A549 (cell line): ENCODE measurements at regions not wholly inside any gene's neighbourhood (a gene's known extent, or its start where the extent isn't known, plus 50 kb on each side); places are given as distances from the start of the nearest gene placed in this dataset.
"Not testable (repeated sequence)": the region's sequence is repeated elsewhere in the genome, so short reads cannot be mapped to it uniquely, and the experiment has no call there.

Experiments
- ATAC-seq, 2 experiments: fragments of 200-7000 bp in 1 of 2; fragments of >200 bp in 1 of 2; cut with Nextera tagmentation in 1 of 2; cut with Tn5 transposase in 1 of 2; 3 replicates each; pipeline versions ENCODE4 v1.8.0 to v1.9.1; 2018 to 2020; ENCODE audit warnings: mild to moderate bottlenecking in 1 of 2, moderate library complexity in 1 of 2
- CTCF ChIA-PET: fragments of 300-600 bp; sonication (Branson Sonifier 250); formaldehyde crosslinking; extraction: SDS; loops from one replicate; lab custom pipeline; 2021; ENCODE audit warnings: antibody characterized with exemption, inconsistent platforms; lab: Yijun Ruan, JAX
- POLR2A ChIA-PET: fragments of 350-600 bp; formaldehyde crosslinking; extraction: SDS; loops from one replicate; lab custom pipeline; 2021; ENCODE audit warnings: antibody characterized with exemption, inconsistent platforms; lab: Yijun Ruan, JAX
- DNase-seq, 2 experiments: peaks; one replicate each; pipeline versions ENCODE4 v3.0.0 to v3.0.0-alpha.2; 2011 to 2016; ENCODE audit warnings: low read depth in 1 of 2, low spot score in 1 of 2
- FAIRE-seq: peaks from 2 replicates; lab custom pipeline; 2011; peaks lifted over from hg19 to GRCh38; lab: Jason Lieb, UNC
- H3K27ac ChIP-seq, 2 experiments: fragments of >200 bp; sonication (Bioruptor Twin); formaldehyde crosslinking; 3 replicates each; pipeline ENCODE4 v1.5.1; 2016 to 2017
- H3K4me1 ChIP-seq: fragments of >200 bp; sonication (Bioruptor Twin); formaldehyde crosslinking; 3 replicates; pipeline ENCODE4 v1.6.1; 2016
- H3K4me2 ChIP-seq: fragments of >200 bp; sonication (Bioruptor Twin); formaldehyde crosslinking; 3 replicates; pipeline ENCODE4 v1.6.1; 2016
- H3K4me3 ChIP-seq: fragments of >200 bp; sonication (Bioruptor Twin); formaldehyde crosslinking; 3 replicates; pipeline ENCODE4 v1.5.1; 2016
- H3K9me3 ChIP-seq: fragments of >200 bp; sonication (Bioruptor Twin); formaldehyde crosslinking; 3 replicates; pipeline ENCODE4 v1.6.1; 2016
- CHD2 ChIP-seq: fragments of 150-350 bp; IDR thresholded peaks from 2 replicates; pipeline ENCODE4 v1.6.1; 2014; ENCODE audit warnings: low read length; ENCODE audit not compliant: partially characterized antibody
- CHD4 ChIP-seq: fragments of 200-600 bp; sonication (generic); IDR thresholded peaks from 2 replicates; pipeline ENCODE4 v1.6.1; 2016; ENCODE audit warnings: antibody characterized with exemption, mild to moderate bottlenecking, borderline replicate concordance
- EHF ChIP-seq: fragments of 250-450 bp; sonication (Bioruptor Pico); IDR thresholded peaks from 2 replicates; pipeline ENCODE4 v1.5.0; 2020; ENCODE audit warnings: mild to moderate bottlenecking
- HOXA7 ChIP-seq: fragments of 250-450 bp; sonication (Bioruptor Pico); IDR thresholded peaks from 2 replicates; pipeline ENCODE4 v1.5.0; 2020; ENCODE audit warnings: mild to moderate bottlenecking, moderate library complexity
- JUN ChIP-seq, 2 experiments: fragments of >200 bp; sonication (Bioruptor Twin); formaldehyde crosslinking; IDR thresholded peaks; 2 replicates in 1 of 2; 3 replicates in 1 of 2; pipeline ENCODE4 v1.6.1; 2016 to 2017
- MYC ChIP-seq: IDR thresholded peaks from 2 replicates; pipeline ENCODE4 v1.6.1; 2012; ENCODE audit warnings: mild to moderate bottlenecking, inconsistent platforms, low read length, improper control_type of control experiment, borderline replicate concordance
- NPAS2 ChIP-seq: fragments of 250-450 bp; sonication (Bioruptor Pico); IDR thresholded peaks from 2 replicates; pipeline ENCODE4 v1.8.0; 2022; ENCODE audit warnings: mild to moderate bottlenecking, moderate library complexity, borderline replicate concordance
- POLR2AphosphoS2 ChIP-seq: conservative IDR thresholded peaks from 2 replicates; pipeline ENCODE4 v1.6.1; 2012; ENCODE audit warnings: low read length, improper control_type of control experiment, inconsistent platforms
- RFX5 ChIP-seq: fragments of 450-650 bp; IDR thresholded peaks from 2 replicates; pipeline ENCODE4 v1.7.1; 2014; ENCODE audit warnings: antibody characterized with exemption, mild to moderate bottlenecking, moderate library complexity
- ZFP36 ChIP-seq: fragments of 450-650 bp; IDR thresholded peaks from 2 replicates; pipeline ENCODE4 v1.6.1; 2014; ENCODE audit warnings: borderline replicate concordance; ENCODE audit not compliant: partially characterized antibody
- ZNF302 ChIP-seq: fragments of 250-450 bp; sonication (Bioruptor Pico); IDR thresholded peaks from 2 replicates; pipeline ENCODE4 v1.9.0; 2021; ENCODE audit warnings: inconsistent platforms, mild to moderate bottlenecking, moderate library complexity
- ZSCAN20 ChIP-seq: fragments of 250-450 bp; sonication (Bioruptor Pico); IDR thresholded peaks from 2 replicates; pipeline ENCODE4 v1.8.0; 2022; ENCODE audit warnings: mild to moderate bottlenecking, moderate library complexity
- WGBS: methylation state at CpG from one replicate; pipeline ENCODE4 v1.1.6; 2017; ENCODE audit errors: missing lambda C conversion rate; 5-methylcytosine and 5-hydroxymethylcytosine counted together
- TF ChIP-seq, protein P1 (sequence below): fragments of 150-350 bp; IDR thresholded peaks from 2 replicates; pipeline ENCODE4 v1.6.1; 2014; ENCODE audit warnings: low read depth, mild to moderate bottlenecking, low read length
- TF ChIP-seq, protein P2 (sequence below): fragments of 250-450 bp; sonication (Bioruptor Pico); IDR thresholded peaks from 2 replicates; pipeline ENCODE4 v1.5.0; 2021; ENCODE audit warnings: mild to moderate bottlenecking, moderate library complexity, borderline replicate concordance

DNA sequence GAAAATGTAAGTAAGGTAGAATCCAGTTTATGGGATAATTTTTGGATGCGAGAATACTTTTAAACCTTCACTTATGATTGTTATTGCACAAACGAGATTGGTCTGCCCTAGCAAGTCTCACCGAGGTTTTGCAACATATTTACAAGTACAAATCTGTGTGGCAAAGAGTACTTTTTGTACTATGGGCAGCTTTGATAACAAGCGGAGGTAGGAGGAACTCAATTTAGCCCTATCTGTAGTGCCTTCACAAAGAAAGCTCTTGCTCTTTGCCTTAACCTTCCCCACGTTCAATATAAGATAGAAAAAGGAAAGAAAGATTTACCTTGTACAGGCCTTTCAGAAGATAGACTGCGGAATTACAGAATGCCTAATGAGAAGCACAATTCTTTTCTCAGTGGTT lies 77.5 kb upstream of the HIVEP1 start (continued):
- TF ChIP-seq, protein P1, sequence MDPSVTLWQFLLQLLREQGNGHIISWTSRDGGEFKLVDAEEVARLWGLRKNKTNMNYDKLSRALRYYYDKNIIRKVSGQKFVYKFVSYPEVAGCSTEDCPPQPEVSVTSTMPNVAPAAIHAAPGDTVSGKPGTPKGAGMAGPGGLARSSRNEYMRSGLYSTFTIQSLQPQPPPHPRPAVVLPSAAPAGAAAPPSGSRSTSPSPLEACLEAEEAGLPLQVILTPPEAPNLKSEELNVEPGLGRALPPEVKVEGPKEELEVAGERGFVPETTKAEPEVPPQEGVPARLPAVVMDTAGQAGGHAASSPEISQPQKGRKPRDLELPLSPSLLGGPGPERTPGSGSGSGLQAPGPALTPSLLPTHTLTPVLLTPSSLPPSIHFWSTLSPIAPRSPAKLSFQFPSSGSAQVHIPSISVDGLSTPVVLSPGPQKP: no peak
- TF ChIP-seq RFX5: no peak
- TF ChIP-seq, protein P2, sequence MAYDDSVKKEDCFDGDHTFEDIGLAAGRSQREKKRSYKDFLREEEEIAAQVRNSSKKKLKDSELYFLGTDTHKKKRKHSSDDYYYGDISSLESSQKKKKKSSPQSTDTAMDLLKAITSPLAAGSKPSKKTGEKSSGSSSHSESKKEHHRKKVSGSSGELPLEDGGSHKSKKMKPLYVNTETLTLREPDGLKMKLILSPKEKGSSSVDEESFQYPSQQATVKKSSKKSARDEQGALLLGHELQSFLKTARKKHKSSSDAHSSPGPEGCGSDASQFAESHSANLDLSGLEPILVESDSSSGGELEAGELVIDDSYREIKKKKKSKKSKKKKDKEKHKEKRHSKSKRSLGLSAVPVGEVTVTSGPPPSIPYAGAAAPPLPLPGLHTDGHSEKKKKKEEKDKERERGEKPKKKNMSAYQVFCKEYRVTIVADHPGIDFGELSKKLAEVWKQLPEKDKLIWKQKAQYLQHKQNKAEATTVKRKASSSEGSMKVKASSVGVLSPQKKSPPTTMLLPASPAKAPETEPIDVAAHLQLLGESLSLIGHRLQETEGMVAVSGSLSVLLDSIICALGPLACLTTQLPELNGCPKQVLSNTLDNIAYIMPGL (CRISPR knock-in tag): no peak

DNA sequence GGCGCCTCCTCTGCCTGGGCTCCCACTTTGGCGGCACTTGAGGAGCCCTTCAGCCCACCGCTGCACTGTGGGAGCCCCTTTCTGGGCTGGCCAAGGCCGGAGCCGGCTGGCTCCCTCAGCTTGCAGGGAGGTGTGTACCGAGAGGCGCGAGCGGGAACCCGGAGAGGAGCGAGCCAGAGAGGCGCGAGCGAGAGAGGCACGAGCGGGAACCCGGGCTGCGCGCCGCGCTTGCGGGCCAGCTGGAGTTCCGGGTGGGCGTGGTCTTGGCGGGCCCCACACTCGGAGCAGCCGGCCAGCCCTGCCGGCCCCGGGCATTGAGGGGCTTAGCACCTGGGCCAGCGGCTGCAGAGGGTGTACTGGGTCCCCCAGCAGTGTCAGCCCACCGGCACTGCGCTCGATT lies 79.2 kb upstream of the HIVEP1 start:
- H3K4me2 ChIP-seq, CTCF ChIA-PET, POLR2A ChIA-PET, H3K27ac ChIP-seq, H3K9me3 ChIP-seq, DNase-seq, H3K4me3 ChIP-seq, FAIRE-seq, ATAC-seq, H3K4me1 ChIP-seq: not testable (repeated sequence)
- 93% methylated on average over 28 of the region's 33 CpGs for WGBS

DNA sequence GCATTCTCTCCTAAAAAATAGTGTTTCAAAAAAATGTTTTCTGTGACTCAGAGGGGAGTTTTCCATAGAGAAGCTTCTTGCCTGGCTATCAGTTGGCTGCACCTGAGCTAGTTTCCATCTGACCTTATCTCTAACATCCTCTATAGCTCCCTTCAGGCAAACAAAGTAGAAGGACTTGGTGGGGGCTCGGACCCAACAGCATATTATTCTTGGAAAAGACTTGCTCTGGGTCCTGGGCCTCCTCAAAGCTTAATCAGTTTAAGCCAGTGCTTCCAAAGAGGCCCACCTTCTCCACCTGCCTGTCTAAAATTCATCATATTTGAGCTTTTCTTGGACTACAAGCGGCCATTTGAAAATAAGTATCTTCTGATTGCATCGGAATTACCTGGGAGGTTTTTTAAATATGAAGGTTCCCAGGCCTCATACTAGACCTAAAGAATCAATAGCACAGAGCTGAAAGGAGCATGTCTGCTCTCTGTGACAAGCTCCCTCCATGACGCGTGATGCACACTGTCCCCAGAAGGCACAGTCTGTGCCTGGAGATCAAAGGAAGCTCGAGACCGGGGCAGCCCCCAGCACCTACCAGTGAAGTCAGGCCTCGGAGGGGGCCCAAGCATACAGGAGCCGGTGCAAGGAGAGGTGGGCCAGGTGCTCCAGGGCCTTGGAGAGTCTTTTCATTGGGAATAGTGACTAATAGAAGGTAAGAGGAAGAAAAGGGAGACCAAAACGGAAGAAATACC lies 80.6 kb upstream of the HIVEP1 start:
- CTCF ChIA-PET: interaction anchor here (0.6 to 1.9 kb wide), 3 partner anchors 11 to 1005 kb away, joined by 3 to 5 read pairs (median 3); no protein-coding TSS in a partner anchor
- H3K4me1 ChIP-seq: no peaks in the 10 kb centered on the region
- no peak overlapping the region for H3K4me3 ChIP-seq
- no peak overlapping the region for H3K4me2 ChIP-seq
- FAIRE-seq: no peak
- no peak for DNase-seq
- H3K9me3 ChIP-seq: no peaks in the 10 kb centered on the region
- H3K27ac ChIP-seq: no peak overlapping the region
- ATAC-seq: no peak
- POLR2A ChIA-PET: no interaction called here
- 92% methylated on average over 10 of the region's 10 CpGs for WGBS
- TF ChIP-seq CHD2: no peak
- no peak for TF ChIP-seq ZNF302 (CRISPR knock-in tag)
- TF ChIP-seq ZFP36: no peak
- no peak for TF ChIP-seq CHD4
- TF ChIP-seq, protein P1: no peak
- no peak for TF ChIP-seq MYC
- TF ChIP-seq HOXA7 (CRISPR knock-in tag): no peak
- TF ChIP-seq JUN (IDR thresholded peaks at IDR 0.05): no peak
- TF ChIP-seq ZSCAN20: no peak
- no peak for TF ChIP-seq EHF (CRISPR knock-in tag)
- TF ChIP-seq POLR2AphosphoS2: no peak
- TF ChIP-seq NPAS2 (CRISPR knock-in tag): no peak

DNA sequence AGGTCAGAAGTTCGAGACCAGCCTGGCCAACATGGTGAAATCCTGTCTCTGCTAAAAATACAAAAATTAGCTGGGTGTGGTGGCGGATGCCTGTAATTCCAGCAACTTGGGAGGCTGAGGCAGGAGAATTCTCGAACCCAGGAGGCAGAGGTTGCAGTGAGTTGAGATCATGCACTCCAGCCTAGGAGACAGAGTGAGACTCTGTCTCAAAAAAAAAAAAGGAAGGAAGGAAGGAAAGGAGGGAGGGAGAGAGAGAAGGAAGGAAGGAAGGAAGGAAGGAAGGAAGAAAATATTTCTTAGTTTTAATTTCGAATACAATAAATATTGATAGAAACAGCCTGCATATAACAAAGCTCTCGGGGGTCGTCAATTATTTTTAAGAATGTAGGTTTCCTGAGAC lies 81.3 kb upstream of the HIVEP1 start:
- DNase-seq, H3K27ac ChIP-seq, H3K9me3 ChIP-seq, H3K4me1 ChIP-seq, H3K4me3 ChIP-seq, H3K4me2 ChIP-seq, FAIRE-seq, POLR2A ChIA-PET, ATAC-seq: not testable (repeated sequence)
- CTCF ChIA-PET: interaction anchor here (0.6 to 1.9 kb wide), 3 partner anchors 11 to 1004 kb away, joined by 3 to 5 read pairs (median 3); no protein-coding TSS in a partner anchor
- WGBS: 83% methylated on average over 6 of the region's 6 CpGs
